HEK293 (cell line): ENCODE measurements at regions not wholly inside any gene's neighbourhood (a gene's known extent, or its start where the extent isn't known, plus 50 kb on each side); places are given as distances from the start of the nearest gene placed in this dataset.
A peak's percentile ranks its signal among the peaks of the same experiment; 100 is the strongest.

Experiments used
- CTCF ChIA-PET: fragments of 350-600 bp; formaldehyde crosslinking; extraction: SDS; loops from one replicate; lab custom pipeline; 2021; ENCODE audit warnings: antibody characterized with exemption; lab: Yijun Ruan, JAX
- POLR2A ChIA-PET: fragments of 300-600 bp; formaldehyde crosslinking; extraction: SDS; loops from one replicate; lab custom pipeline; 2020; ENCODE audit warnings: antibody characterized with exemption, inconsistent platforms; lab: Yijun Ruan, JAX
- H3K27ac ChIP-seq: fragments of 200-500 bp; sonication (Bioruptor generic); 2 replicates; pipeline ENCODE4 v1.5.1; 2014; ENCODE audit warnings: low read depth, low read length, control low read depth, inconsistent platforms; ENCODE audit errors: extremely low read depth
- H3K36me3 ChIP-seq, 2 experiments: fragments of 200-500 bp in 1 of 2; sonication (Bioruptor generic) in 1 of 2; 1 replicate in 1 of 2; 2 replicates in 1 of 2; pipeline ENCODE4 v1.5.1; 2014 to 2017; ENCODE audit warnings: inconsistent platforms in 2 of 2, low read length in 2 of 2; ENCODE audit not compliant: control insufficient read depth in 2 of 2, insufficient read depth in 1 of 2
- H3K4me1 ChIP-seq: fragments of 200-500 bp; sonication (Bioruptor generic); 2 replicates; pipeline ENCODE4 v1.5.1; 2014; ENCODE audit warnings: mild to moderate bottlenecking, low read length, inconsistent platforms; ENCODE audit not compliant: control insufficient read depth, insufficient read depth
- H3K4me3 ChIP-seq: 2 replicates; pipeline ENCODE4 v1.5.1; 2011; ENCODE audit warnings: low read depth, mild to moderate bottlenecking, control low read depth, low read length, moderate library complexity
- H3K9me3 ChIP-seq: fragments of 200-500 bp; sonication (Bioruptor generic); 2 replicates; pipeline ENCODE4 v1.5.1; 2014; ENCODE audit warnings: low read depth, low read length, inconsistent platforms; ENCODE audit not compliant: control insufficient read depth, insufficient read depth
- BCL11A ChIP-seq: fragments of 450-650 bp; formaldehyde crosslinking; IDR thresholded peaks from 2 replicates; pipeline ENCODE4 v1.5.1; 2016; ENCODE audit warnings: low read depth, missing biosample characterization, missing genetic modification characterization
- BCL11B ChIP-seq: fragments of 450-650 bp; formaldehyde crosslinking; IDR thresholded peaks from 2 replicates; pipeline ENCODE4 v1.5.1; 2016; ENCODE audit warnings: low read depth, missing biosample characterization, missing genetic modification characterization
- FEZF1 ChIP-seq: fragments of 450-650 bp; formaldehyde crosslinking; IDR thresholded peaks from 2 replicates; pipeline ENCODE4 v1.5.1; 2016; ENCODE audit warnings: missing biosample characterization, missing genetic modification characterization
- GLIS2 ChIP-seq: fragments of 450-650 bp; formaldehyde crosslinking; IDR thresholded peaks from 2 replicates; pipeline ENCODE4 v1.5.1; 2016; ENCODE audit warnings: missing biosample characterization, missing genetic modification characterization
- OSR2 ChIP-seq: fragments of 450-650 bp; formaldehyde crosslinking; IDR thresholded peaks from 2 replicates; pipeline ENCODE4 v1.5.1; 2016; ENCODE audit warnings: missing biosample characterization, missing genetic modification characterization
- OVOL3 ChIP-seq: fragments of 450-650 bp; formaldehyde crosslinking; IDR thresholded peaks from 2 replicates; pipeline ENCODE4 v1.5.1; 2016; ENCODE audit warnings: missing biosample characterization, missing genetic modification characterization
- TRIM28 ChIP-seq: IDR thresholded peaks from 2 replicates; pipeline ENCODE4 v1.6.1; 2011; ENCODE audit warnings: low read length, control low read depth, borderline replicate concordance
- ZFP41 ChIP-seq: fragments of 450-650 bp; formaldehyde crosslinking; IDR thresholded peaks from 2 replicates; pipeline ENCODE4 v1.5.1; 2016; ENCODE audit warnings: missing biosample characterization, missing genetic modification characterization, borderline replicate concordance
- ZNF10 ChIP-seq: fragments of 450-650 bp; formaldehyde crosslinking; IDR thresholded peaks from 2 replicates; pipeline ENCODE4 v1.5.1; 2017; ENCODE audit warnings: missing biosample characterization, missing genetic modification characterization
- ZNF175 ChIP-seq: fragments of 450-650 bp; formaldehyde crosslinking; IDR thresholded peaks from 2 replicates; pipeline ENCODE4 v1.5.1; 2016; ENCODE audit warnings: missing biosample characterization, missing genetic modification characterization
- ZNF292 ChIP-seq: fragments of 450-650 bp; formaldehyde crosslinking; IDR thresholded peaks from 2 replicates; pipeline ENCODE4 v1.5.1; 2016; ENCODE audit warnings: low read depth, missing biosample characterization, missing genetic modification characterization, borderline replicate concordance
- ZNF354C ChIP-seq: fragments of 450-650 bp; formaldehyde crosslinking; IDR thresholded peaks from 2 replicates; pipeline ENCODE4 v1.5.1; 2016; ENCODE audit warnings: missing biosample characterization, missing genetic modification characterization, low read depth, borderline replicate concordance
- ZNF510 ChIP-seq: fragments of 450-650 bp; formaldehyde crosslinking; IDR thresholded peaks from 2 replicates; pipeline ENCODE4 v1.5.1; 2018; ENCODE audit warnings: mild to moderate bottlenecking, missing genetic modification characterization, missing biosample characterization; ENCODE audit not compliant: insufficient replicate concordance
- ZNF624 ChIP-seq: fragments of 450-650 bp; formaldehyde crosslinking; IDR thresholded peaks from 2 replicates; pipeline ENCODE4 v1.5.1; 2017; ENCODE audit warnings: missing biosample characterization, missing genetic modification characterization
- ZNF658 ChIP-seq: fragments of 450-650 bp; formaldehyde crosslinking; IDR thresholded peaks from 2 replicates; pipeline ENCODE4; 2016; ENCODE audit warnings: missing biosample characterization, missing genetic modification characterization
- ZNF843 ChIP-seq: fragments of 450-650 bp; formaldehyde crosslinking; IDR thresholded peaks from 2 replicates; pipeline ENCODE4 v1.5.1; 2016; ENCODE audit warnings: missing biosample characterization, missing genetic modification characterization
- ZSCAN30 ChIP-seq: fragments of 450-650 bp; IDR thresholded peaks from 2 replicates; pipeline ENCODE4 v1.5.1; 2018; ENCODE audit warnings: missing biosample characterization, mild to moderate bottlenecking, missing genetic modification characterization, moderate library complexity
- TF ChIP-seq, protein P1 (sequence below): fragments of 450-650 bp; formaldehyde crosslinking; IDR thresholded peaks from 2 replicates; pipeline ENCODE4 v1.5.1; 2016; ENCODE audit warnings: missing biosample characterization, missing genetic modification characterization
- TF ChIP-seq, protein P2 (sequence below): IDR thresholded peaks from 2 replicates; pipeline ENCODE4 v1.6.1; 2011; ENCODE audit warnings: mild to moderate bottlenecking, low read depth, low read length, borderline replicate concordance
- TF ChIP-seq, protein P3 (sequence below): fragments of 450-650 bp; formaldehyde crosslinking; IDR thresholded peaks from 2 replicates; pipeline ENCODE4 v1.5.1; 2016; ENCODE audit warnings: missing biosample characterization, missing genetic modification characterization
- TF ChIP-seq, protein P4 (sequence below): fragments of 450-650 bp; formaldehyde crosslinking; IDR thresholded peaks from 2 replicates; pipeline ENCODE4 v1.5.1; 2016; ENCODE audit warnings: missing biosample characterization, missing genetic modification characterization
- TF ChIP-seq, protein P5 (sequence below): fragments of 450-650 bp; formaldehyde crosslinking; IDR thresholded peaks from 2 replicates; pipeline ENCODE4 v1.5.1; 2016; ENCODE audit warnings: missing biosample characterization, missing genetic modification characterization, borderline replicate concordance
- TF ChIP-seq, protein P6 (sequence below): fragments of 450-650 bp; formaldehyde crosslinking; IDR thresholded peaks from 2 replicates; pipeline ENCODE4 v1.5.1; 2017; ENCODE audit warnings: missing biosample characterization, mild to moderate bottlenecking, missing genetic modification characterization, moderate library complexity
- TF ChIP-seq, protein P7 (sequence below): fragments of 450-650 bp; formaldehyde crosslinking; IDR thresholded peaks from 2 replicates; pipeline ENCODE4 v1.5.1; 2016; ENCODE audit warnings: missing biosample characterization, missing genetic modification characterization

DNA sequence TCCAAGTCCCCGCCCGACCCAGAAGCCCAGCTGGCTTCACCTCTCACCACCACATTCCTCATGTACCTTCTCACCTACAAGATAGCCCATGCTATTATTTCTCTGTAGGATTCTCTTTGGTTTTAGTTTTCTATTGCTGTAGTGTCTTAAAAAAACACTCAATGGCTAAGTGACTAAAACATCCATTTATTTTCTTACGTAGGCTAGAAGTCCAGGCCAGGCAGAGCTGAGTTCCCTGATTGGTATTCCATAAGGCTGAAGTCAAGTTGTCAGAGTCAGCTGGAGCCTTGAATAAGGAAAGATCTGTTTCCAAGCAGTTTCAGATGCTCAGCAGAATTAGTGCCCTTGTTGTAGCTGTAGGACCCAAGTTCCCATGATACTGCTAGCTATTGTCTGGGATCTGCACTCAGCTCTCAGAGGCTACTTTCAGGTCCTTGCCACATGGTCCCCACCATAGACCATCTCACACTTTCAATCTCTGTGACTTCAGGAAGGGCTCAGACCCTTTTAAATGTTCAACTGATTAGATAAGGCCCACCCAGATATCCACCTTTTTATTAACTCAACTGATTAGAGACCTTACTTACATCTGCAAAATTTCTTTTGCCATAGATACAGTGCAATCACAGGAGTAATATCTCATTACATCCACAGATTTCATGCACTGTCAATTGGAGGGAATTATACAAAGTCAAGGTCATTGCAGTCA, 371.0 kb downstream of the TGFB2 start:
- no peaks in the 10 kb centered on the region for H3K36me3 ChIP-seq
- H3K4me1 ChIP-seq: no peaks in the 10 kb centered on the region
- no peaks in the 10 kb centered on the region for H3K9me3 ChIP-seq
- TF ChIP-seq, protein P1, sequence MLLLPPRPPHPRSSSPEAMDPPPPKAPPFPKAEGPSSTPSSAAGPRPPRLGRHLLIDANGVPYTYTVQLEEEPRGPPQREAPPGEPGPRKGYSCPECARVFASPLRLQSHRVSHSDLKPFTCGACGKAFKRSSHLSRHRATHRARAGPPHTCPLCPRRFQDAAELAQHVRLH (tag by site-specific recombination): no peak
- TF ChIP-seq ZNF624 (tag by site-specific recombination) (no peak), FEZF1 (tag by site-specific recombination) (no peak), ZNF10 (tag by site-specific recombination) (peak; percentile 90)
- TF ChIP-seq, protein P2, sequence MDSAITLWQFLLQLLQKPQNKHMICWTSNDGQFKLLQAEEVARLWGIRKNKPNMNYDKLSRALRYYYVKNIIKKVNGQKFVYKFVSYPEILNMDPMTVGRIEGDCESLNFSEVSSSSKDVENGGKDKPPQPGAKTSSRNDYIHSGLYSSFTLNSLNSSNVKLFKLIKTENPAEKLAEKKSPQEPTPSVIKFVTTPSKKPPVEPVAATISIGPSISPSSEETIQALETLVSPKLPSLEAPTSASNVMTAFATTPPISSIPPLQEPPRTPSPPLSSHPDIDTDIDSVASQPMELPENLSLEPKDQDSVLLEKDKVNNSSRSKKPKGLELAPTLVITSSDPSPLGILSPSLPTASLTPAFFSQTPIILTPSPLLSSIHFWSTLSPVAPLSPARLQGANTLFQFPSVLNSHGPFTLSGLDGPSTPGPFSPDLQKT: no peak
- no peak overlapping the region for H3K27ac ChIP-seq
- ChIA-PET POLR2A (no interaction called here), CTCF (interaction anchor here (0.6 kb wide), 1 partner anchor 102 kb away, joined by 3 read pairs; no protein-coding TSS in a partner anchor)
- no peak overlapping the region for H3K4me3 ChIP-seq

DNA sequence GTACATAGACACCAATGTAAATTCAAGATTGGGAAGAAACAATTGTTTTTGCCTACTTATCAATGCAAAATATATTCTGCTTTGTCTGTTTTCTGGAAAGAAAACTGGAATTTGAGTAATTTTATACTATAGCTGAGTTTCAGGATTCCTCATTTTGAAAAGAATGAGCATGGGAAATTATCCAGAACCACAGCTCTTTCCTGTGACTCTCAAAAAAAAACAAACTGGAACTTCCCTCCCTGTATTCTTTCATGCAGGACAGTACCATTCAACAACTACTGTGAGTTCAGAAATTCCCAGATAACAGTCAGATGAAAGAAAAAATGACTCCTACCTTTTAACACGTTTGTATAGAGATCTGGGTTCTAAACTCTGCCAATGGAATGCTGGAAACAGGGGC, 372.4 kb downstream of the TGFB2 start:
- Histone ChIP-seq H3K4me3 (no peak overlapping the region), H3K4me1 (no peaks in the 10 kb centered on the region), H3K36me3 (no peaks in the 10 kb centered on the region), H3K9me3 (no peaks in the 10 kb centered on the region), H3K27ac (no peak overlapping the region)
- ChIA-PET CTCF (interaction anchor here (0.7 kb wide), 1 partner anchor 42 kb away, joined by 3 read pairs; no protein-coding TSS in a partner anchor), POLR2A (no interaction called here)
- no peak for TF ChIP-seq BCL11B (tag by site-specific recombination)
- TF ChIP-seq, protein P3, sequence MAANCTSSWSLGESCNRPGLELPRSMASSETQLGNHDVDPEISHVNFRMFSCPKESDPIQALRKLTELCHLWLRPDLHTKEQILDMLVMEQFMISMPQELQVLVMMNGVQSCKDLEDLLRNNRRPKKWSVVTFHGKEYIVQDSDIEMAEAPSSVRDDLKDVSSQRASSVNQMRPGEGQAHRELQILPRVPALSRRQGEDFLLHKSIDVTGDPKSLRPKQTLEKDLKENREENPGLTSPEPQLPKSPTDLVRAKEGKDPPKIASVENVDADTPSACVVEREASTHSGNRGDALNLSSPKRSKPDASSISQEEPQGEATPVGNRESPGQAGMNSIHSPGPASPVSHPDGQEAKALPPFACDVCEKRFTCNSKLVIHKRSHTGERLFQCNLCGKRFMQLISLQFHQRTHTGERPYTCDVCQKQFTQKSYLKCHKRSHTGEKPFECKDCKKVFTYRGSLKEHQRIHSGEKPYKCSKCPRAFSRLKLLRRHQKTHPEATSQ (tag by site-specific recombination): no peak
- no peak for TF ChIP-seq ZNF843 (tag by site-specific recombination)
- TF ChIP-seq ZNF510 (tag by site-specific recombination): no peak
- TF ChIP-seq ZFP41 (tag by site-specific recombination): no peak
- TF ChIP-seq, protein P4, sequence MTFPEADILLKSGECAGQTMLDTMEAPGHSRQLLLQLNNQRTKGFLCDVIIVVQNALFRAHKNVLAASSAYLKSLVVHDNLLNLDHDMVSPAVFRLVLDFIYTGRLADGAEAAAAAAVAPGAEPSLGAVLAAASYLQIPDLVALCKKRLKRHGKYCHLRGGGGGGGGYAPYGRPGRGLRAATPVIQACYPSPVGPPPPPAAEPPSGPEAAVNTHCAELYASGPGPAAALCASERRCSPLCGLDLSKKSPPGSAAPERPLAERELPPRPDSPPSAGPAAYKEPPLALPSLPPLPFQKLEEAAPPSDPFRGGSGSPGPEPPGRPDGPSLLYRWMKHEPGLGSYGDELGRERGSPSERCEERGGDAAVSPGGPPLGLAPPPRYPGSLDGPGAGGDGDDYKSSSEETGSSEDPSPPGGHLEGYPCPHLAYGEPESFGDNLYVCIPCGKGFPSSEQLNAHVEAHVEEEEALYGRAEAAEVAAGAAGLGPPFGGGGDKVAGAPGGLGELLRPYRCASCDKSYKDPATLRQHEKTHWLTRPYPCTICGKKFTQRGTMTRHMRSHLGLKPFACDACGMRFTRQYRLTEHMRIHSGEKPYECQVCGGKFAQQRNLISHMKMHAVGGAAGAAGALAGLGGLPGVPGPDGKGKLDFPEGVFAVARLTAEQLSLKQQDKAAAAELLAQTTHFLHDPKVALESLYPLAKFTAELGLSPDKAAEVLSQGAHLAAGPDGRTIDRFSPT (tag by site-specific recombination): no peak
- TF ChIP-seq TRIM28: no peak
- no peak for TF ChIP-seq ZNF175 (tag by site-specific recombination)
- TF ChIP-seq OSR2 (tag by site-specific recombination): no peak
- TF ChIP-seq OVOL3 (tag by site-specific recombination): no peak
- TF ChIP-seq, protein P5, sequence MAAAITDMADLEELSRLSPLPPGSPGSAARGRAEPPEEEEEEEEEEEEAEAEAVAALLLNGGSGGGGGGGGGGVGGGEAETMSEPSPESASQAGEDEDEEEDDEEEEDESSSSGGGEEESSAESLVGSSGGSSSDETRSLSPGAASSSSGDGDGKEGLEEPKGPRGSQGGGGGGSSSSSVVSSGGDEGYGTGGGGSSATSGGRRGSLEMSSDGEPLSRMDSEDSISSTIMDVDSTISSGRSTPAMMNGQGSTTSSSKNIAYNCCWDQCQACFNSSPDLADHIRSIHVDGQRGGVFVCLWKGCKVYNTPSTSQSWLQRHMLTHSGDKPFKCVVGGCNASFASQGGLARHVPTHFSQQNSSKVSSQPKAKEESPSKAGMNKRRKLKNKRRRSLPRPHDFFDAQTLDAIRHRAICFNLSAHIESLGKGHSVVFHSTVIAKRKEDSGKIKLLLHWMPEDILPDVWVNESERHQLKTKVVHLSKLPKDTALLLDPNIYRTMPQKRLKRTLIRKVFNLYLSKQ (tag by site-specific recombination): no peak
- no peak for TF ChIP-seq BCL11A
- no peak for TF ChIP-seq ZSCAN30 (tag by site-specific recombination)
- no peak for TF ChIP-seq ZNF658 (tag by site-specific recombination)
- TF ChIP-seq ZNF292 (tag by site-specific recombination): no peak
- TF ChIP-seq, protein P6, sequence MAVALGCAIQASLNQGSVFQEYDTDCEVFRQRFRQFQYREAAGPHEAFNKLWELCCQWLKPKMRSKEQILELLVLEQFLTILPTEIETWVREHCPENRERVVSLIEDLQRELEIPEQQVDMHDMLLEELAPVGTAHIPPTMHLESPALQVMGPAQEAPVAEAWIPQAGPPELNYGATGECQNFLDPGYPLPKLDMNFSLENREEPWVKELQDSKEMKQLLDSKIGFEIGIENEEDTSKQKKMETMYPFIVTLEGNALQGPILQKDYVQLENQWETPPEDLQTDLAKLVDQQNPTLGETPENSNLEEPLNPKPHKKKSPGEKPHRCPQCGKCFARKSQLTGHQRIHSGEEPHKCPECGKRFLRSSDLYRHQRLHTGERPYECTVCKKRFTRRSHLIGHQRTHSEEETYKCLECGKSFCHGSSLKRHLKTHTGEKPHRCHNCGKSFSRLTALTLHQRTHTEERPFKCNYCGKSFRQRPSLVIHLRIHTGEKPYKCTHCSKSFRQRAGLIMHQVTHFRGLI (tag by site-specific recombination): no peak
- TF ChIP-seq ZNF354C: no peak
- TF ChIP-seq GLIS2 (tag by site-specific recombination): no peak
- TF ChIP-seq, protein P7, sequence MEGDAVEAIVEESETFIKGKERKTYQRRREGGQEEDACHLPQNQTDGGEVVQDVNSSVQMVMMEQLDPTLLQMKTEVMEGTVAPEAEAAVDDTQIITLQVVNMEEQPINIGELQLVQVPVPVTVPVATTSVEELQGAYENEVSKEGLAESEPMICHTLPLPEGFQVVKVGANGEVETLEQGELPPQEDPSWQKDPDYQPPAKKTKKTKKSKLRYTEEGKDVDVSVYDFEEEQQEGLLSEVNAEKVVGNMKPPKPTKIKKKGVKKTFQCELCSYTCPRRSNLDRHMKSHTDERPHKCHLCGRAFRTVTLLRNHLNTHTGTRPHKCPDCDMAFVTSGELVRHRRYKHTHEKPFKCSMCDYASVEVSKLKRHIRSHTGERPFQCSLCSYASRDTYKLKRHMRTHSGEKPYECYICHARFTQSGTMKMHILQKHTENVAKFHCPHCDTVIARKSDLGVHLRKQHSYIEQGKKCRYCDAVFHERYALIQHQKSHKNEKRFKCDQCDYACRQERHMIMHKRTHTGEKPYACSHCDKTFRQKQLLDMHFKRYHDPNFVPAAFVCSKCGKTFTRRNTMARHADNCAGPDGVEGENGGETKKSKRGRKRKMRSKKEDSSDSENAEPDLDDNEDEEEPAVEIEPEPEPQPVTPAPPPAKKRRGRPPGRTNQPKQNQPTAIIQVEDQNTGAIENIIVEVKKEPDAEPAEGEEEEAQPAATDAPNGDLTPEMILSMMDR (tag by site-specific recombination): no peak
